ENCODE measurements at regions not wholly inside any gene's neighbourhood (a gene's known extent, or its start where the extent isn't known, plus 50 kb on each side); places are given as distances from the start of the nearest gene placed in this dataset.

DNA sequence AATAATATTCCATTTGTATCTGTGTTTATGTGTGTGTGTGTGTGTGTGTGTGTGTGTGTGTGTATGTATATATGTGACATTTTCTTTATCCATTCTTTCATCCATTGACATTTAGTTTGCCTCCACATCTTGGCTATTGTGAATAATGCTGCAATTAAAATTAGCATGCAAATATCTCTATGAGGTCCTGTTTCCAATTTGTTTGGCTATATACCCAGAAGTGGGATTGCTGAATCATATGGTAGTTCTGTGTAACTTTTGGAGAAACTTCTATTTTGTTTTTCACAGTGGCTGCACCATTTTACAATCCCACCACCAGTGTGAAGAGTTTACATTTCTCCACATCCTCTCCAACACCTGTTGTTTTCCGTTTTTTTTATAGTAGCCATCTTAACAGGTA, 53.1 kb downstream of the CH25H start:
- no peak for DNase-seq

DNA sequence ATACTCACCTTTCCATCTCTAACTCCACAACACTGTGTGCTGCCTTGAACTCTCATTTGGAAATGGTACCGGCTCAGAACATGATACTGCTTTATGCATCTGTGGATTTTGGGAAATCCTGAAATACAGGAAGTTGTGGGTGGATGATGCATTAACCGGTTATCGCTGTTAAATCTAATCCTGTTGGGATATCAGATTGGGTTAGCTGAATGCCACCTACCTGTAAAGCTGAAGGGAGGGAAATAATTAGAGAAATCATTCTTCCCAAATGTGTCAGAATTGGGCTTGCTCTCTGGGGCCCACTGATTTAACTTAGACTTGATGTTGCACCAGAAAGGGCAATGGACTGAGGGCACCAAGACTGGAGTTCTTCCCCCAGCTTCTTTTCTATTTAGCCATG, 54.0 kb downstream of the CH25H start:
- DNase-seq = no peak

DNA sequence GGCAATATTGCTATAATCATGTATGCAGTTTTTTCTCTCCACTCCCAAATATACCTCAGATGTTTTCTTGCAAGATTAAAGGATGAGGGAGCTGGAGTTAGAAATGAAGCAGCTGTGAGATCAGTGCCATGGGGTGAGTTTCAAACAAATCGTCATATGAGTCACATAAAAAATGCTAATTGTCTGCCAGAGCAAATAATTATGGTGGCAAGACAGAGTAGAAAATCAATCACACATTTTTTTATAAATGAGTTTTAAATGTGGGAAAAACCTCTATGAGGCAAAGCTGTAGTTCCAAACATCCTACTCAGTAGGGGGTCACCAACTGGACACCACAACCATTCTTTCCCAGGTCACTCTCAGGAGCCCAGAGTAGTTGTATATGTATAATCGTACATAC, 55.3 kb downstream of the CH25H start:
- no peak for DNase-seq

DNA sequence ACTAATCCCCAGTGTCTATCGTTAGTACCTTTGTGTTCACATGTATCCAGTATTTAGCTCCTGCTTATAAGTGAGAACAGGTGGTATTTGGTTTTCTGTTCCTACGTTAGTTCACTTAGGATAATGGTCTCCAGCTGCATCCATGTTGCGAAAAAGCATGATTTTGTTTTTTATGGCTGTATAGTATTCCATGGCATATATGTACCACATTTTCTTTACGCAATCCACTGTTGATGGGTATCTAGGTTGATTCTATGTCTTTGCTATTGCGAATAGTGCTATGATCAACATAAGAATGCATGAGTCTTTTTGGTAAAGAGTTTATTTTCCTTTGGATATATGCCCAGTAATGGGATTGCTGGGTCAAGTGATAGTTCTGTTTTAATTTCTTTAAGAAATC, 59.1 kb downstream of the CH25H start:
- DNase-seq = no peak

DNA sequence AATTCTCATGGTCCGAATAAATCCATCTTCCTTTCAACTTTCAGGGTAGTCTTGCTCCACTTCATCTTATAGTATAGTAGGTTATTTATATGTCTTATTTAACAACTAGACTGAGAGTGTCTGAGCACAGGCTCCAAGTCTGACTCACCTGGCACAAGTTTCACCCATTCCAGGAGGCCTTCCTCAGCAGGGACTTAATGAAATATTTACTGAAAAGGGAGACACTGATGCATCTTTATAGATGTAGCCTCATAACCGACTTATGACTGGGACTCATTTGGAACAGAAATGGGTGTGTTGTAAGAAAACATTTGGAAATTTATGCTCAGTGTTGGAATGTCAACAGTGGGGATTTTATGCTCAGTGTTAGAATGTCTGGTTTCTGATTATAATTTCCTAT, 59.9 kb downstream of the CH25H start:
- no peak for DNase-seq

DNA sequence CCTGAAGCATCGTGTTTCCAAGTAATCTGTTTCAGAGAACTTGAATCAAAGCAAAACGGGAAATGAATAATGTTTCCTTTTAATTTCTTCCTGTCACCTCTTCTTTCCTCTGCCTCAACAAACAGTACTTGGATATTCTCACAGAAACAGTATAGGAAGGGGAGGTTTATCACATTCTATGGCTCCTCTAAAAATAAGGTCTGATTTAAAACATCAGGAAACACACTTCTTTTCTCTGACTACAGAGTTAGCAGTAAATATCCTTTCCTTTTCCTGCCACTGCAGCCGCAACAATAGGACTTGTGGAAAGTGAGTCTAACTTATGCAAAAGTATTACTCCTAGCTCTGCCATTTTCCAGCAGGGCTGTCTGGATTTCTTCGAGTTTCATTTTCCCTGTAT, 62.3 kb downstream of the CH25H start:
- no peak for DNase-seq

DNA sequence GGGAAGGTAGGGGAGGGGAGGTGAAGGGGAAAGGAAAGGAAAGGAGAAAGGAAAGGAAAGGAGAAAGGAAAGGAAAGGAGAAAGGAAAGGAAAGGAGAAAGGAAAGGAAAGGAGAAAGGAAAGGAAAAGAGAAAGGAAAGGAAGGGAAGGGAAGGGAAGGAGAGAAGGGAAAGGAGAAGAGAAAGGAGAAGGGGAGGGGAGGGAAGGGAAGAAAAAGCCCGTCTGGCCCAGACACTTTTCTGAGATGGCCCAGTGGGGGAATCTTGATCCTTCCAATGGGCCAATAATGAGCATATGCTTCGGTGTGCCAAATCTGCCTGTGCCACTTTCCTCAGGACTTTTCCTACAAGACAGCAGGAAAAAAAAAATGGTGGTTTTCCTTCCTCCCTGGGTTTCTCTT, 64.5 kb downstream of the CH25H start:
- no peak for DNase-seq

DNA sequence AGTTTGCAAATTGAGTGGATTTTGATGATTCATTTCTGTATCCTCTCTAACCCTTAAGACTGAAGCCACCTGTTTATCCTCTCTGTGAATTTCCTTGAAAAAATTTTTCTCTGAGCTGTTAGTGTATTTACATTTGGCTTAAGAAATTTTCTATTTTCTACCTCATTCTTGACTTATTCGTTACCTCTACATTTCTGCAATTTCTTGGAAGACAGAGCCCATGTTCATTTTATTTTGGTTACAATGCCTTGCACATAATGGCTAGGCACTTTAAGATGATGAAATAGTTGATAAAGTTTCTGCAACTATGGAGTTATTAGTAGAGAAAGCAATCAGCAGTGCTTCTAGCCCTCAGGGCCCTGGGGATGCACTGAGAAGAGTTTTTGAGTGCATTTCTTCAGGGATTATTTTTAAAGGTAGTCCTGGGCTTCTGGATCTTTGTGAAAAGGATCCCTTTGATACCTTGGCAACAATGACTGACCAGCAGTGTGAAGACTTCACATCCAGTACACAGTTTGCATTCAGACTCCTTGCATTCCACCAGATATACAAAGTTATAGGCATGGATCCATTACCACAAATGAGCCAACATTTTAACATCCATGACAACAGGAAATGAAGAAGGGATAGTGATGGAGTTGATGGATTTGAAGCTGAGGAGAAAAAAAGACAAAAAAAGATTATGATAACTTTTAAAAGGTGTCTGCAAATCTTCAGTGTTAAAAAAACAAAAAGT, 68.2 kb downstream of the CH25H start:
- no peak for DNase-seq

DNA sequence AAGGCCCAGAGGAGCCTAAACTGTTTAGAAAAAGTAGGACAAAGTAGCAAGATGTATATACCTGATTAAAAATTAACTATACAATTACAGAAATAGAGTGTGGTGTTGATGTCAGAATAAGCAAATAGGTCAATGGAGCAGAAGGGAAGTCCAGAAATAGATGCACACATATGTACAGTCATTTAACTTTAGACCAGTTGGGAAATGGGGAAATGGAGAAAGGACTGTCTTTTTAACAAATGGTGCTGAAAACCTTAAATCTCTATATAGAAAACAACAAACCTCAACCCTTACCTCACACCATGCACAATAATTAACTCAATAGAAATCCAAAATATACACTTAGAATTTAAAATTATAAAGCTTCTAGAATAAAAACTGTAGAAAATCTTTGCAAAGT, 72.2 kb downstream of the CH25H start:
- no peak for DNase-seq

DNA sequence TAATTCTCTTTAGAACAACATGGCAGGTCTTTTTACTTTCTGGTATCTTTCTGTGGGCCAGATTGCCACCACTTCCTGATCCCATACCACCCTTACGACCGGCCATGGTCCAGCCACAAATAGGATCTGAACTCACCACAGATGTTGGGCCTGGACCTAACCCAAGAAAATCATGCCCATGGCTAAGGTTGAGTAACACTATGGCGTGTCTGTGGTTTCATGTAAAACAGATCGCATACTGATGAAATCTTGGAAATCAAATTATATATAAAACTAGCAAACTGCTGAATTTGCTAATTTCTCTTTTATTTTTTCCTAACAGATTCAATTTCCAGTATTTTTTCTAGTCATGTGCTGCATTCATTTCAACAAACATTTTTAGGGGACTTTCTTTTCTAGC, 77.2 kb downstream of the CH25H start:
- no peak for DNase-seq

DNA sequence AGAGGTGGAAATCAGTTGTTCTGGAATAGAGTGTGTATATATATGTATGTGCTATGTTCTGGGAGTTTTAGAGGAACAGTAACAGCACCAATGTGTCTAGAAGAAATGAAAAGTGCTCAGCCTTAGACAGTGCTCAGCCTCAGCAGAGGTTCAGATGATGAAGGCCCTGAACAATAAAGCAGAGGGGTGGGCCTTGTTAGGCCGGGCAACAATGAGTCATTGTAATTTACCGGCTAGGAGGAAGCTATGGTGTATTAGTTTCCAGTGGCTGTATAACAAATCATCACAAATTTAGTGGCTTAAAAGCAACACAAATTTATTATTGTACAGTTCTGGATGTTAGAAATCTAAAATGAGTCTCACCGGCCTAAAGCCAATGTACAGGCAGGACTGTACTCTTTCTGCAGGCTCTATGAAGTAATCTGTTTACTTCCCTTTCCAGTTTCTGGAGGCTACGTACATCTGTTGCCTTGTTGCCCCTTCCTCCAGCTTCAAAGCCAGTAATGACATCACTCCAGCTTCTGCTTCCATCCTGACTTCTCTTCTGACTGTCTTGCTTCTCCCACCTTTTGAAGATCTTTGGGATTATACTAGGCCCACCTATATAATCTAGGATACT, 84.6 kb downstream of the CH25H start:
- DNase-seq = peak in 1 of 2 experiments; percentile 14

DNA sequence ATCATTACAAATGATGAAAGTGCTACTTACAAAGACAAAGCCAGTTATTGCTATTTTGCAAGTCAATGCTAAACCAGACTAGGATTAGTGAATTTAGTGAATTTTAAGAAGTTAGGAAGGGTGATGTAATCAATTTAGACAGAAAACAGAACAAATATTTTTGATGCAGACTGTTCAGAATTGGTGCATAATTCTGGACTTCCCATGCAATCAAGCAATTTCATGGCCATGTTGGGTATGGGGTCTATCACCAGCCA, 85.4 kb downstream of the CH25H start:
- DNase-seq = no peak

DNA sequence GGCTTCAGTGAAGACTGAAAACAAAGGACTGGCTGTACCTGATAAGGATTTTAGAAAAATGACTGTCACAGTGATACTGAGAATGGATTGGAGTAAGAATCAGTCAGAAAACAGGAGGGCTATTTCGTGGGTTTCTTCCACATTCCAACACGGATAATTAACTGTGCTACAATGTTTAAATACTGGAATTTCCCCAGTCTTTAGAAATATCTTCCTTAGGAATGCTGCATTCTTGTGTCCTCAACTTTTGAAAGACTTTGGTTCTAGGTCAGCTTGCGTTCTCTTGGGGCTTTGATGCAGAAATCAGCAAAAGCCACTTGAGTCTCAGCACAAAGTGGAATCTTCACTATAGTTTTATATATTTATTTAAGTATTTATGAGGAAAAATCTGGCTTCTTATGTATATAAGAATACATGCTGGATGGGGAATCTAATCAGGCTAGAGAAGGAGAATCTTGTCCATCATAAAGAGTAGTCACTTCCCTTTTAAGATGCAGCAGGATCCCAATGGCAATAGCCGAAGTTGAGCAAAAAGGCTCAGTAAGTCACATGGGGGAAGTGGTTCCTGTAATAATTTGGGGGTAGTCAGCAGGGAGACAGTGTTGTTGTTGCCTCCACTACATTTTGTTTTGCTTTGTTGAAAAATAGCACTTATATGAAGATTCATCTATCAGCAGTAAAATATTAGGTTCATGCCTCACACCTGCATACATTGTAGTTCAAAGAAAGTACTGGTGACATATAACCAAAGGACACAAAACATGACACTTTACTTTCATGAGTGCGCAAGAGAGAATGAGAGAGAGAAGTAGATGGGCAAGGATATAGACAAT, 86.0 kb downstream of the CH25H start:
- DNase-seq = no peak

DNA sequence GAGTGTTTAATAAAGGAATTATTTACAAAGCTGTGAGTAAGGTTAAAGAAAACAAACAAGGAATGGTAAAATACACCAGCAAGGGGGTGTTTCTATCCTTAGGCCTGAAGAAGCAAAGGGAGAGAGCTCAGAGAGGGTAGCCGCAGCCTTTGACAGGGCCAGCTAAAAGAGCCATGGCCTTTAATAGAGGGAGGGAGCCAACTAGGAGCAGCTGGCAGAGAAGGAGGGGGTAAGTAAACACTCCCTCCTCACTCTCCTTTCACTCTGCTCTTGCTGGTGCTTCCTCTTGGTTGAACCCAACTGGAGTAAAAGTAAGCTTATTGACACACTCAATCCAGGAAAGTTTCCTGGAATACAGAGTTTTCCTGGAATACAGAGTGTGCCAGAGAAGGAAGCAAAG, 87.5 kb downstream of the CH25H start:
- no peak for DNase-seq

DNA sequence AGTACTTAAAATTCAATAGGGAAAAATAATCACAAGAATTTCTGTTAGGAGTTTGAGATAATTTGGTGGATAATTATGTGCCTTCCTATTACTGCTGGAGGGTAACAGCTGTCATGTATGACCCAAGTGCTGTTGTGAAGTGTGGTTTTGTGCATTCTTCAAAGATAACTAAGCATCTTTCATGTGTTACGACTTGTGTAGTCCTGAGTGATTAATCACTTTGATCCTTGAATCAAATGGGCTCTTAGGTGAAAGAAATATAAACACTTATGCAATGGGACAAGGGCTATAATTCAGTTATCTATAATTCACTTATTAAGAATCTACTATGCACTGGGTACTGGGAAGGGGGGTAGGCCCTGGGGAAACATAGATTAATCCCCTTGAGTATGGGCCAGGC, 89.0 kb downstream of the CH25H start:
- DNase-seq = no peak

DNA sequence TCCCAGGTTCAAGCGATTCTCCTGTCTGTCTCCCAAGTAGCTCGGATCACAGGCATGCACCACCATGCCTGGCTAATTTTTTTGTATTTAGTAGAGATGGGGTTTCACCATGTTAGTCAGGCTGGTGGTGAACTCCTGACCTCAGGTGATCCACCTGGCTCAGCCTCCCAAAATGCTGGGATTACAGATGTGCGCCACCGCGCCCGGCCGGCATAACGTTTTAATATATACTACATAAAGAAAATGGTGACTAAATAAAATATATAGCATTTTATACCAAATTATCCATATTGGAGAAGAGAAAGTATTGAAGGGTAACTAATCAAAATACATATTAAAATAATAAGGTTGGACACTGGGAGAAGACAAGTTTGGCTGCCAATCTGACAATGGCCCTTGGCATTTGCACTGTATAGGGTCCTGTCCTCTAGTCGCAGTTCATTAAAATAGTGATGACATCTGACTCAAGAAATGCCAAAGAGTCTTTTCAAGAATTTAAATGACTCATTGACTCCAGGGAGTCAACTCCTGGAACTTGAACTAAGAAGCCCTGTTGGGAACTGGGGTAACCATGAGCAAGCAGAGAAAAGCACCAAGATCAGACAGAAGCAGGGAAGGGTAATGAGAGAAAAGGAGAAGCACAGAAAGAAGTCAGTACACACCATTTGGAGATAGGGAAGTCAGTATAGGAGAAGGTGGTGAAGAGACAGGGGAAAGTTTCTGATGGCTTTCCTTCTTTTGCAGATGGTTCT, 91.1 kb downstream of the CH25H start:
- DNase-seq = no peak

DNA sequence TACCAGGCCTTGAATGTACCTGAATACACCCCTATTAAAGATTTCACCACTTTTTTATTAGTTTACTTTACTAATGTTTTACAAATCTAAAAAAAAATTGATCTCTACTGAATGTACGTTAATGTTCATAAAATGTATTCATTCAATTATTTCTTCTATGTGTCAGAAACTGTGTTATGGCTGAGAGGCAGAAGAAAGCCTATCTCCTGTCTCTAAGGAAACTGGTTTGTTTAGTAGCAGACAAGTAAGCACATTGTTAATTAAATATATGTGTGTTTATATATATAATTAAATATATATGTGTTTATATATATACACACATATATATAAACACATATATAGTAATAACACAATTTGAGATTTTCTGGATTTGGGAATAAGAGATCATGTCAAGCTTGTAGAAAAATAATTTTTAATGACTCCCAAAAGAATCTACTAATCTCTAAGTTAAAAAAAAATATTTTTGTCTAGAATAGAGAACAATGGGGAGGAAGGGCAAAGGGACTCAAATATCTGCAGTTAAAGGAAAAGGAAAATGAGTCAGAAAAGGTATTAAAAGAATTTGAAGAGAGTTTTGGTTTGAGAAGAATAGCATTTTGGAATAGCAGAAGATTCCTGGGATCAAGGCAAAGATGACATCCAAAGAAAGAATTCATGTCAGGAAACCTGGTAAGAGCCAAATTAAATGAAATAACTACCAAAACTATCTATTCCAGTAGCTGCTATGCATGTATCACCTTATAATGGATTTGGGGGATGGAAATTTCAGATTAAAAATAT, 92.1 kb downstream of the CH25H start:
- DNase-seq = no peak

DNA sequence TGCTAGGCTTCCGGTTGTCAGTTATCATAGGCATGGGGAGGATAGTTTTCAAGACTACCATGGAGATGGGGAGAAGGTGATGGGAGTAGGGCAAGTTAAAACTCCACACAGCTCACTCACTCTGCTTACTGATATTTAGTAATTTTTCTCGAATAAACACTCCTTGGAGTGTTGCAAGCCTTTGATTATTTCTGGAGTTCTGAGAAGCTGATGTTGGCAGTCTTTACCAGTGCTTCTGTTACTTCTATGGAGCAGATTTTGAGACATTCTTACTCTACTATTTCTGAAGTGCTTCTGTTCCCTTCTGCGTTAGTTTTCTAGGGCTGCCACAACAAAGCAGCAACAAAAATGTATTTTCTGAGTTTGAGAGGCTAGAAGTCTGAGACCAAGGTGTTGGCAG, 104.4 kb downstream of the CH25H start:
- DNase-seq = no peak

DNA sequence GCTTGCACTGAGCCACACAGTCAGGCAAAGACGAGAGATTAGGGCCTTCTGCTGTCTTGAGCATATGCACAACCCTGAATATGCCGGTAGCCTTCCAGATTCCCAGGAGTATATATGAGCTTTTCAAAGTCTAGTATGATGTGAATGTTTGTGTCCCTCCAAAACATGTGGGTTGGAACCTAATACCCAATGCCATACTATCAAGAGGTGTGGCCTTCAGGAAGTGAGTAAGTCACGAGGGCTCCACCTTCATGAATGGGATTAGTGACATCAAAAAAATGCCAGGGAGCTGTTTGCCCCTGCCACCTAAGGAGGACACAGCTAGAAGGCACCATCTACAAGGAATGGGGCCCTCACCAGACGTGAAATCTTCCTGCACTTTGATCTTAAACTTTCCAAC, 105.2 kb downstream of the CH25H start:
- no peak for DNase-seq

DNA sequence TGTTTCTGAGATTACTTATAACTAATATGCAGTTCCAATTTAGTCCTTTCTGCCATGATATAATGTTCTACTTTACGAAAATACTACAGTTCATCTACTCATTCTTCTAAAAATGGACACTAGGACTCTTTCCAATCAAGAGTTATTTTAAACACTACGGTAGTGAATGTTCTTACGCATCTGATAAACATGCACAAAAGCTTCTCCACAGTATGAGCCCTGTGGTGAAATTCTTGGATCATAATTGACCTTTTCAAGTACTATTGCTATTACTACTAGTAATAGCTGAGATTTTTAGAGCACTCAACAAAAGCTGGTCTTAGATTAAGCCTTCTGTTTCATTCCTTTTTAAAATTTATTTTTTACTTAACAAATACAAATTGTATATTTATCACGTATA, 106.4 kb downstream of the CH25H start:
- DNase-seq = no peak

DNA sequence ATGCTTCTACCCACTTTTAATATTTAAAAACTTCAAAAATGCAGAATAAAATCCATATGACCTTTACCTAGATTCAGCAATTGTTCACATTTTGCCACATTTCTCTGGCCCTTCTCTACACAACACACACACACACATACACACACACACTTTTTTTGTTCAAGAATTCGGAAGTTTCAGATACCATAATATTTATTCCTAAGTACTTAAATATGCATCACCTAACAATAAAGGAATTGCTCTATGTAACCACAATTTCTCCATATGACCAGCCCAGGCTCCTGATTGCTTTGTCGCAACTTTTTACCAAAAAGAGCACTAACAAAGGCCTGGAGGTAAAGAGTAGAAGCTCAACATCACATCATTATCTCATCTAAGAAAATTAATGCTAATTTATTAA, 106.6 kb downstream of the FAS start:
- no peak for DNase-seq

DNA sequence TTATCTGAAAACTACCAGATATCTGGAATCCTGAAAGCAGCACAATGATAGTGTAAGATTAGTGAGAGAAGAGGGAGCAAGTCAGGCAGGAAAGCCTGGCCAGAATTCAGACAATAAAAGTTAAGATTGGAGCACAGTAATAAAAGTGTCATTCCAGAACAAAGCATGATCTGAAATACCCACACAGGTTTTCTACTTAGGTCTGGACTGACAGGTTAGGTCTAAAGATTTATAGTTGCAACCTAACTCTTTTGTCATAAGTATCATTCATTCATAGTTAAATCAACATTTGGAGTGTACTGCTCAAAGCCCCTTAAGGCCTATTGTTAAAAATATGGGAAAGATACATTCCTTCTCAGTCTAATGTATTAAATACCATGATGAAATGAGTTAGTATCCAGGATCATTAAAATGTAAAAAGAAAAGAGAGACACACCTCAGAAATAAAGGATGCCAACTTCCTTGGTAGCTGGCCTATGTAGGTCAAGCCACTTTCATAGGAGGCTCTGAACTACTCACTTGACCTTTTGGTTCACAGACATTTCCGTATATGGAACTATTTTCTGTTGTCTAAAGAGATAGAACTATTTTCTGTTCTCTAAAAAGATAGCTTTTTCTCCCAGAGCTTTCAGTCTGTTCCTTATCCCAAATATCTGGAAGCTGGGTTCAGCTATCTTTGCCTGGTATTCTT, 105.2 kb downstream of the FAS start:
- DNase-seq = no peak

Measured in stimulated activated CD4-positive, alpha-beta T cell treated with anti-CD3 and anti-CD28 coated beads, Interleukin-4, amount 100 ng/mL, for 4 hours (primary cell).